Cerebellar cortex (tissue), 1 donor: ENCODE measurements at regions not wholly inside any gene's neighbourhood (a gene's known extent, or its start where the extent isn't known, plus 50 kb on each side); places are given as distances from the start of the nearest gene placed in this dataset.

Experiments
- DNase-seq: peaks from one replicate; pipeline ENCODE4 v3.0.0-alpha.2; 2015; ENCODE audit warnings: low spot score

GRCh38 chr5:173689737-173690360 is 73.4 kb upstream of the BOD1 start:
- DNase-seq: peak; percentile 67

- DNase-seq: no peak
These were observed 75.5 kb upstream of the BOD1 start for GRCh38 chr5:173691931-173692330.

GRCh38 chr5:173693670-173694069 is 77.2 kb upstream of the BOD1 start:
- no peak for DNase-seq

DNA sequence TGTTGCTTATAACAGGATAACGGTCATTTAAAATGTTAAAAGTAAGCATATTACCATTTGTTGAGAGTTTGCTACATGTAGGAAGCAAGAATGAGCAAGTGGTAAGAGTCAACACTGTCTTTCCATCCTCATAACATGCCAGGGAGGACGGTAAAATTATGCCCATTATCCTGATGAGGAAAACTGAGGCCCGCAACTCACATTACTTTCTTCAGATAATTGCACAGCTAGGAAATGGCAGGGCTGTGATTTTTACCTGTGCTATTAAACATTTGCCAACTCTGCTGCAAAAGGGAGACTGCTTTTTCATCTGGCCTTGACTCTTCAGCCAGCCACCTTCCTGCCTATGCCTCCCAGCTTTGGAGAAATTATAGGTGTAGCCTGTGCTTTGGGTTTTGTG is 79.8 kb upstream of the BOD1 start:
- DNase-seq: no peak

GRCh38 chr5:173697931-173698579 is 81.6 kb upstream of the BOD1 start:
- no peak for DNase-seq

DNA sequence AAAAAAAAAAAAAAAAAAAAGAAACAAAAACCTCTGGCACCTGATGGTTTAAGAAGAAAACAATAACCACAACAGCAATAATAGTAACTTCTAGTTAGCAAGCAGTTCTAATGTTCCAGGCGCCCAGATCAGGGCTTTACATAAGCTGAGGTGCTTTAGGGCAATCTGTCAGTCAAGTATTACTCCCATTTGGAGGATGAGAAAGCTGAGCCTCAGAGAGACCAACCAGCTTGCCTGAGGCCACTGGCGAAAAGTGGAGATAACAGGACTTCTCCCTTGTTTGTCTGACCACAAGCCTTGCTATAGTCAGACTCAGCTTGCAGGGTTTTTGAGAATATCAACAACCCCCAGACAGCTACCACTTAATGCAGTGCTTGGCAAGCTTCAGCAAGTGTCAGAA is 83.5 kb upstream of the BOD1 start:
- no peak for DNase-seq

GRCh38 chr5:173703466-173703865 is 87.0 kb upstream of the BOD1 start:
- no peak for DNase-seq

- no peak for DNase-seq
These were observed 88.4 kb upstream of the BOD1 start for GRCh38 chr5:173704615-173705511.

DNA sequence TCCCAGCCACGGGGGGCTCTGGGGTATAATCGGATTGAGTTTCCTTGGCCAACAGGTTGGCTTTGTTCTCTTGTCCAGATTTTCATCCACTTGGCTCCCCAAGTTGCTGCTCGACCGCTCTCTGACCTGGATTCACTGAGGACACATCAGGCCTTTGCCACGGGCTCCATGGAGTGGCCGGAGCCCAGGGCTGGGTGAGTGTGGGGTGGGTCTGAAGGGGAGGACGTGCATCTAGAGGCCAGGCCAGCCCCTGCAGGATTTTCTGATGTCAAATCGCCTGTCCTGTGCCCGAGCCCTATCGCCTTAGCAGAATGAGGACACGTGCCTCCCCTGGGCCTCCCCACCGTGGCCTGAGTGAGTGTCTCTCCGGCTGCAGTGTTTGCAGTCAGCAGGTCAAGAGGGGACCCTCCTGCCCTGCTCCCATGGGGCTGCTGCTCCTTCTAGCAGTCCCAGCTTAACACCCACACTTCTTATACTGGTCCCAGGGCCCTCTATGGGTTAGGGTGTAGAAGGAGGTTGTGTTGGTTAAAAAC is 89.1 kb upstream of the BOD1 start:
- DNase-seq: no peak

GRCh38 chr5:173706700-173707099 is 90.2 kb upstream of the BOD1 start:
- no peak for DNase-seq

DNA sequence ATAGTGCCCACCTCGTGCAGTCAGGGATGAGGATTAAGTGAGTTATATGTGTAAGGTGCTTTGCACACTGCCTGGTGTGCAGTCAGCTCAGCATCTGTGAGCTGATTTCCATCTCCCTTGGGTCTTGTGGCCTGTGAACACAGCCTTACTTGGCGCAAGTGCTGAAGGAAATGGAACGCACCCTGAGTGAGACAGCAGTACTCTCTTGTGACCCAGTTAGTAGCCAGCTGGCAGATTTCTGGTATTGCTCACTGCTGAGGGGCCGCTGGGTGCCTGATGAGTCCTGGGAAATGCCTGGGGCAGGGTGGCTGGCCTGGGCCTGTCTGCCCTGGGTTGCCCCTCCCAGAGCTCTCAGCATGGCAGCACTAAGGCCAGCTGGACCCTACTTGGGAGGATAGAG is 90.9 kb upstream of the BOD1 start:
- no peak for DNase-seq

DNA sequence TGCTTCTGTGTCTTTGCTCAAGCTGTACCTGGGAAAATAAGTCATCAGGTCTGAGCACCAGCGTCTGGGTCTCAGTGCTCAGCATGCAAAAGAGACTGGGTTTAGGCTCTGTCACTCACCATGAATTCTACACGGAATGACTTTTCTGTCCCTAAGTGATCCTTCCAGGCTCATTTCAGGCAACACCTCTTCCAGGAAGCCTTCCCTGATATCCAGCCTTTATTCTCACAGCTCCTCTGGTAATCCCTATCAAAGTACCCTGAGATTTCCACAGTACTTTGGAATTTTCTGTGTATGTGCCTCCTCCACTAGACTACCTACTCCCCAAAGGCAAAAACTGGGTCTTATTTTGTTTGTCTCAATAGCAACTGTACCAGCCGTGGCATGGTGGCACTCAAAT is 92.7 kb upstream of the BOD1 start:
- DNase-seq: no peak

DNA sequence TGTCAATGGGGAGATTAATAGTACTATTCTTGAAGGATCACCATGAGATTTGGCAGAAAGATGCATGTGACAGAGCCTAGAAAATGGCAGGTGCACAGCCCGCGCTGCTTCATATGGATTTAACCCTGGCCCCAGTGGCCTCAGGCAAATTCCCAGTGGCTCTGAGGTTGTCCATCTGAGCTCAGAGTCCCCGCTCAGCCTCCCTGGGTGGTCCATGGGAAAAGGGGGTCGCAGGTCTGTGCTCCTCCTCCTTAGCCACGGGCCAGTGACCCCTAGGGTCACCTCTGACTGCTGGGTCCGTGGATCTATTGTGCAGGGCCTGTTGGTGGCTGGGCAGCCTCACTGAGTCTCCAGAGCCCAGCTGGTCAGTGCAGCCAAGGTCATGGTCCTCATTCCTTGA is 93.3 kb upstream of the BOD1 start:
- DNase-seq: no peak

DNA sequence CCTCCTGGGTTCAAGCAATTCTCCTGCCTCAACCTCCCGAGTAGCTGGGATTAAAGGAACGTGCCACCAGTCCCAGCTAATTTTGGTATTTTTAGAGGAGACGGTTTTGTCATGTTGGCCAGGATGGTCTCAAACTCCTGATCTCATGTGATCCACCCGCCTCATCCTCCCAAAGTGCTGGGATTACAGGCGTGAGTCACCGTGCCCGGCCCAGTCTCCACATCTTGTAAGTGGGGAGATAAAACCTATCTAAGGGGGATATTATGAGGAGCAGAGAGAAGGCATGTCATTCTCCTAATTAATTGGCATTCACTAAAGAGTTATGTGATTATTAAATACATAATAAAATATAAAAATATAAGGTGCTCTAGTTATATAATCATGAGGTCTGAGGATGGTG is 94.1 kb upstream of the BOD1 start:
- no peak for DNase-seq

DNA sequence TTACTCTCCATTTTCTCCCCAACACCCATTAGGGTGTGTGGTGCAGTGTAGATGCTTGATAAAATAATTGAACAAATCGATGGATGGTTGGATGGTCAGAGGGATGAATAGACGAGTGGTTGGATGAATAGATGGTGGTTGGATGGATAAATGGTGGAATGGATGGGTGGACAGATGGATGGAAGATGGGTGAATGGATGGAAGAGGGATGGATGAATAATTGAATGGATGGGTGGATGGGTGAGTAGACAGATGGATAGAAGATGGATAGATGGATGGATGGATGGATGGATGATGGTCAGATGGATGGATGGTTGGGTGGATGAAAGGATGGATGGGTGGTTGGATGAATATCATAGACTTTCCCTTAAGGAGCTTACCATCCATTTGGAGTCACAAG is 95.0 kb upstream of the BOD1 start:
- no peak for DNase-seq

DNA sequence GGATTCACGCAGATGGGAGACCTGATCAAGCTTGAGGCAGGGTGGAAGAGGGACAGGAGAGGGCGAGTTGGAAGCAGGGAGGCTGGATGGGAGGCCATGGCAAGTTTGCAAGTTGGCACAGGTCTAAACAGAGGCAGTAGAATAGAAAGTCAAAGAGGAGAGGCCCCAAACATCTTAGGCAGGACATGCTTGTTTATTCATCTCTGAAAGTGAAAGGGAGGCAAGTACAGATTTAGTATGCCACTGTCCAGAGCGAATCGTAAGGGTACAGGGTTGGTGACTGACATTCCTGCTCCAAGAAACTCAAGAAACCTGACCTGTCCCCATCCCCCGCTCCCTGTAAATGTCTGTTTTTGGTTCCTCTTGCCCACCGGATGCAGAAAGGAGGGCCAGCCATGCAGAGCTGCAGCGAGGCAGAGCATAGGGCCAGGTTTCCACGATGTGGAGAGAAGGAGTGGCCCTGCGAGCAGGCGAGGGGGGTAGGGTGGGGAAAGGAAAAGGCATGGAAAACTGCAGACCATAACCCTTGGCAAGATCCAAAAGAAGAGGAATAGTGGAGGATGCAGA is 96.2 kb upstream of the BOD1 start:
- no peak for DNase-seq

DNA sequence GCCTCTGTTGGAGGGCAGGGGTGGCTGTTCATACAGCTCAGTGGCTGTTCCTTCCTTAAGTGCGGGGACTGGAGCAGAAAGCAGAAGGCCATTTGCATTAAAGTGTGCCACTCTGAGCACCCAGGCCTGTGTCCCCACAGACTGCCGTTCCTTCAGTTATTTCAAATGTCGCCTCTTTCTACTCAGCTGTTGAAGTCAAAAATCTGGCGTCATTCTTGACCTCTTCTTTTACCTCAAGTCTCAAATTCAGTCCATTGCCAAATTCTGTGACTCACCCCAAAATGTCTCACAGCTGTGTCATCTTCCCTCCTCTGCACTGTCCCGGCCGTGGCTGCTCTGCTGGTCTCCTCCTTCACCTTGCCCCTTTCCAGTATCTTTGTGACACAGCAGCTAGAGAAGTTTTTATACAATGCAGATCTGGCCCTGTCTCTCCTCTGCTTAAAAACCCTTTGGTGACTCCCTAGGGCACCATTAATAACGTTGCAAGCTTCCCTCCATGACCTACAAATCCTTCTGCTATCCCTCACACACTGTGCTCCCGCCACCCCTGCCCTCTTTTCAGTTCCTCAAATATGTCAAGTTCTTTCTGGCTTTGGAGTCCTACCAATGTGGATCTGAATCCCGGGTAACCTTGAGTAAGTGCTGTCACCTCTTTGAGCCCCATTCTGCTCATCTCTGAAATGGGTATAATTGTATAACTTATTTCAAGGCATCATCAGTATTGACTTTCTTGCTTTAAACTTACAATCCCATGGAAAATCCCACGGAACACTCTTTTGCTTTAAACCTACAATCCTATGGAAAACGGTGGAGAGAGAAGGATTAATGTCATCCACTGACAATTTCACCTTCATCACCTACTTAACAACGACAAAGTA is 98.3 kb upstream of the BOD1 start:
- DNase-seq: no peak

GRCh38 chr5:173715607-173716006 is 99.2 kb upstream of the BOD1 start:
- no peak for DNase-seq

DNA sequence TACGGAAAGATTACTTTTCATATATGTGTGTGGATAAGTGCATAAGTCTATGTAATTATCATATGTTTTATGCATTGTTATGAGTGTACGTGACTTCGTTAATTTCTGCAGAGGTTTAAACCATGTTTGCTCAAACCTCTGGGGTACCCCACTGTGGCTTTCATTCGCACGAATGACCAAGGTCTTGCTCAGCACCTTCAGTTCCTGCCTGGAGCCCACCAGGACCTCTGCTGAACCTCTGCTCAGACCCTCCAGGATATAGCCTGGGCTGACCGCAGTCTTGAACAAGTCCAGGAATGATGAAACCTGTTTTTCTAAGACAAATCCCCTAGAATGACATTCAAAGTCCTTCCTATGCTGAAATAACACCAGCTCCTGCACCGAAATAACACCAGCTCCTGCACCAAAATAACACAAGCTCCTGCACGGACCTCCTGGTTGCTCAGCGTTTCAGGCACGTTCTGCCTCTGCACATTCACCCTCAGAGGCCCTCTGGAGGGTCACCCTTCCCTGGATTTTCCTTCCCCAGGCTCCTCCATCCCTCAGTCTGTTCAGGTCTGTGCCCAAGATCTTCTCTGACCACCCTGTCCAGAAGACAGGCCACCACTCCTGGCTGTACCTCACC is 99.7 kb upstream of the BOD1 start:
- no peak for DNase-seq

DNA sequence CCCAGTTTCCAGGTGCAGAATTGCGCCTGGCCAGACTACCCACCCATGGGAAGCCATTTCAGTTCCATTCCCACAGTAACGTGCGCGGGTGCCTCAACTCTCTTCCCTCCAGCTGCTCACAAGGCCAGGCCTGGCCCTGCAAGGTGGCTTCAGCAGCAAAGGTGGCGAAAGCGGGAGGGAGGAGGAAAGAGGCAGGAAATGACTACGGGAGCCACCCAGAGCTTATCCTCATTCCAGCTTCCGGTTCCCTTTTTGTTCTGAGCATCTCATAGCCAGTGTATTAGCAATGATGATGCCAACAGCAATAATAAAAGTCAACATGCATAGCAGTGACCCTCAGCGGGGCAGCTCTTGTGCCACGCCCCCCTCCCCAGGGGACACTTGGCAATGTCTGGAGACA is 101.5 kb upstream of the BOD1 start:
- no peak for DNase-seq

DNA sequence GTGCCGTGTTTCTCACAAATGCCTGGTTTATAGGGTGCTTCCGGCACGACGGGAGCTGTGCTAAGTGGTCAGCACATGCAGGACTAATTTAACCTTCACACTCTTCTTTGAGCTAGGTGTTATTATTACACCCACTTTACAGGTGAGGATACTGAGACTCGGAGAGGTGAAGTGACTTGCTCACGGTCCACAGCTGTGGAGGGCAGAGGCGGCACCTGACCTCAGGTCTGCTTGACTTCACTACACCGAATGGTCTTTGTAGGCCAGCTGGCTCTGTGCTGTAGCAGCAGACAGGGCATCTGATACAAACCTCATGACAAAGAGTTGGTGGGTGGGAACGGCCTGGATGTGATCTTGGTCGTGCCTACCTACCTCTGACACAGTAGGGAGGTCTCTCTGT is 102.0 kb upstream of the BOD1 start:
- DNase-seq: no peak
